Upper lobe of left lung (tissue), 6 donors: ENCODE measurements at regions not wholly inside any gene's neighbourhood (a gene's known extent, or its start where the extent isn't known, plus 50 kb on each side); places are given as distances from the start of the nearest gene placed in this dataset.

Experiments
- ATAC-seq, 2 donors: fragments of 200-7000 bp; cut with Tn5 transposase; one replicate each; pipeline ENCODE4 v1.9.1; 2022; ENCODE audit warnings: mild to moderate bottlenecking in 2 of 2, moderate library complexity in 2 of 2; ENCODE audit not compliant: low FRiP score in 2 of 2
- DNase-seq, 2 donors: peaks; one replicate each; pipeline ENCODE4 v3.0.0-alpha.2; 2019 to 2020
- H3K27ac ChIP-seq, 4 donors: fragments of 200-600 bp; sonication (generic); one replicate each; pipeline ENCODE4 v1.5.1; 2016 to 2019
- H3K27me3 ChIP-seq, 4 donors: fragments of 200-600 bp; sonication (generic); one replicate each; pipeline ENCODE4 v1.5.1; 2017 to 2019
- H3K36me3 ChIP-seq, 4 donors: fragments of 200-600 bp; sonication (generic); one replicate each; pipeline ENCODE4 v1.5.1; 2016 to 2019
- H3K4me1 ChIP-seq, 4 donors: fragments of 200-600 bp; sonication (generic); one replicate each; pipeline ENCODE4 v1.5.1; 2018 to 2019
- H3K4me3 ChIP-seq, 4 donors: fragments of 200-600 bp; sonication (generic); one replicate each; pipeline ENCODE4 v1.5.1; 2017 to 2019; ENCODE audit warnings: mild to moderate bottlenecking in 2 of 4, moderate library complexity in 1 of 4
- H3K9me3 ChIP-seq, 4 donors: fragments of 200-600 bp; sonication (generic); one replicate each; pipeline ENCODE4 v1.5.1; 2018 to 2019
- EP300 ChIP-seq, 4 donors: sonication (generic); formaldehyde crosslinking; IDR thresholded peaks; one replicate each; pipeline ENCODE4 v1.5.1; 2017; ENCODE audit warnings: antibody characterized with exemption in 4 of 4, control low read depth in 2 of 4
- POLR2A ChIP-seq, 4 donors: fragments of 450-650 bp; IDR thresholded peaks; one replicate each; pipeline ENCODE4 v1.5.1; 2016 to 2017; ENCODE audit warnings: antibody characterized with exemption in 4 of 4, mild to moderate bottlenecking in 2 of 4
- POLR2AphosphoS5 ChIP-seq, 2 donors: sonication (generic); formaldehyde crosslinking; IDR thresholded peaks; one replicate each; pipeline ENCODE4 v1.5.1; 2017; ENCODE audit warnings: antibody characterized with exemption in 2 of 2
- WGBS, 2 donors: methylation state at CpG; one replicate each; pipeline ENCODE4 v1.1.5; 2017 to 2018; 5-methylcytosine and 5-hydroxymethylcytosine counted together
- TF ChIP-seq, protein P1 (sequence below), 6 experiments: fragments of 450-650 bp in 4 of 6; fragments of 200-600 bp in 2 of 6; sonication (generic) in 2 of 6; IDR thresholded peaks; one replicate each; pipeline ENCODE4 v1.5.1; 2016 to 2019; ENCODE audit warnings: antibody characterized with exemption in 6 of 6
- donor health status: DM: no; HTN: no; CAD: no; lungs with moderate emphysema.
- donor health status: DM: no; HTN: yes; CAD: no; lungs with severe emphysema.

DNA sequence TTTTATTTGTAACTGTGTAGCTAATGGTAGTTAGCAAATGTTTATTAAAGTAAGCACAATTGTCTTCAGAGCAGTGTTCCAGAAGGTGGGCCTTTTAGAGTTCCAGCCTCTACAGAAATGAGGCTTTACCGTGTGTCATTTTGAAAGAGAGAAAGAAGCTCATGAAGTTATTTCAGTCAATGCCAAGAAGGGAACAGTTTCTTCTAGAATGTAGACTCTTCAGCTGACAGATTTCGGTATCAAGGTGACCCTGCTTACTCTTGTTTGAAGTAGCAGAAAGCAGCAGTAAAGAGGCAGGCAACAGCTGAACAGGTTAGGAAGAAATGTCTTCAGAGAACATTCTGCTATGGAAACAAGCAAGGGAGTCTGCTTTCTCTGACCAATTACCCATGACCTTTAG is 93.6 kb downstream of the TASL start:
- H3K4me1 ChIP-seq, result no peaks in the 10 kb centered on the region
- WGBS, 2 donors, result 63 to 79% methylated on average over 2 of the region's 2 CpGs
- H3K36me3 ChIP-seq, result no peaks in the 10 kb centered on the region
- no peaks in the 10 kb centered on the region for H3K9me3 ChIP-seq
- no peak overlapping the region for H3K27ac ChIP-seq
- no peaks in the 10 kb centered on the region for H3K27me3 ChIP-seq
- ATAC-seq, result no peak
- TF ChIP-seq POLR2AphosphoS5 (IDR thresholded peaks at IDR 0.05) (no peak), EP300 (IDR thresholded peaks at IDR 0.05) (no peak), POLR2A (IDR thresholded peaks at IDR 0.05) (no peak)
- TF ChIP-seq, protein P1, sequence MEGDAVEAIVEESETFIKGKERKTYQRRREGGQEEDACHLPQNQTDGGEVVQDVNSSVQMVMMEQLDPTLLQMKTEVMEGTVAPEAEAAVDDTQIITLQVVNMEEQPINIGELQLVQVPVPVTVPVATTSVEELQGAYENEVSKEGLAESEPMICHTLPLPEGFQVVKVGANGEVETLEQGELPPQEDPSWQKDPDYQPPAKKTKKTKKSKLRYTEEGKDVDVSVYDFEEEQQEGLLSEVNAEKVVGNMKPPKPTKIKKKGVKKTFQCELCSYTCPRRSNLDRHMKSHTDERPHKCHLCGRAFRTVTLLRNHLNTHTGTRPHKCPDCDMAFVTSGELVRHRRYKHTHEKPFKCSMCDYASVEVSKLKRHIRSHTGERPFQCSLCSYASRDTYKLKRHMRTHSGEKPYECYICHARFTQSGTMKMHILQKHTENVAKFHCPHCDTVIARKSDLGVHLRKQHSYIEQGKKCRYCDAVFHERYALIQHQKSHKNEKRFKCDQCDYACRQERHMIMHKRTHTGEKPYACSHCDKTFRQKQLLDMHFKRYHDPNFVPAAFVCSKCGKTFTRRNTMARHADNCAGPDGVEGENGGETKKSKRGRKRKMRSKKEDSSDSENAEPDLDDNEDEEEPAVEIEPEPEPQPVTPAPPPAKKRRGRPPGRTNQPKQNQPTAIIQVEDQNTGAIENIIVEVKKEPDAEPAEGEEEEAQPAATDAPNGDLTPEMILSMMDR (IDR thresholded peaks at IDR 0.05), result no peak
- no peak for DNase-seq
- H3K4me3 ChIP-seq, result no peak overlapping the region

DNA sequence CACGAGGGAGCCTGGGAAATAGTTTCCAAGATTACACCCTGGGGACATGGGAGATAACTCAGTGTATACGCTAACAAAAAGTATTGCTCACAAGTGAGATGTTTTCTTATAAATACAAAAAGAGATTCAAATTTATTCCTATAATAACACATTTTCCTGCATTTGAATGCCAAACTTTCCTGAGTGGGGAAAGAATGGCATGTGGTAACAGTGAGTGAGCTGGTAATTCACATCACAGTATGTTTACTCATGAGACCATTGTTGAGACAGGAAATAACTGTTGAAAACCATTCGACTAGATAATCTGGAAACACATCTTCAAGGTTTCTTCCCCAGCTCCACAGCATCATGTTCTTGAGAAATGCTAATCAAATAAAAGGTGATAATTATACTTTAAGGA is 109.1 kb downstream of the TASL start:
- DNase-seq (no peak), ATAC-seq (no peak)
- H3K4me1 ChIP-seq, result no peaks in the 10 kb centered on the region
- H3K36me3 ChIP-seq, result no peaks in the 10 kb centered on the region
- no peaks in the 10 kb centered on the region for H3K9me3 ChIP-seq
- H3K27me3 ChIP-seq, result no peaks in the 10 kb centered on the region
- no peak overlapping the region for H3K4me3 ChIP-seq
- no peak for TF ChIP-seq POLR2A (IDR thresholded peaks at IDR 0.05)
- TF ChIP-seq EP300 (IDR thresholded peaks at IDR 0.05), result no peak
- TF ChIP-seq POLR2AphosphoS5 (IDR thresholded peaks at IDR 0.05), result no peak
- TF ChIP-seq, protein P1 (IDR thresholded peaks at IDR 0.05), result no peak
- WGBS, 2 donors, result 48% methylated on average over 3 of the region's 3 CpGs
- H3K27ac ChIP-seq, result no peak overlapping the region
